GM18861 (cell line): ENCODE measurements at regions not wholly inside any gene's neighbourhood (a gene's known extent, or its start where the extent isn't known, plus 50 kb on each side); places are given as distances from the start of the nearest gene placed in this dataset.

Source experiments
- ATAC-seq: cut with Tn5 transposase; IDR thresholded peaks from one replicate; pipeline ENCODE4 v1.9.1; 2021; ENCODE audit not compliant: unreplicated experiment

DNA sequence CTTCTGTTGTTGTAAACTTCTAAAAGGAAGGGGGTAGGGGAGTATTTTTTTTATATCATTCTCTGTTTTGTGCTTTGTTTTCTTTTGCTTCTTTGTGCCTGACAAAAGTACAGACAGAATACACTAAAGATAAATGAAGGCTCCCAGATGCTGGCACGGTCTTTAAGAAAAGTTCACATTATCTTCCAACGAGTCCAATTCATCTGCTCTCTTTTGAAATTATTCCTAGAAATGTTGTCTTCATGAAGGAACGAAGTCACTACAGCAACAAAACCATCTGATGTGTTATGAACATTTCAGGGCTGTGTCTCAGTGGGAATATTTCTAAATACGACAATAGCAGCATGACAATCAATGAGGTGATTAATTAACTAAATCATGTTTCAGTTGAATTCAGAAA lies 813.8 kb upstream of the HTR2C start:
- no peak for ATAC-seq

DNA sequence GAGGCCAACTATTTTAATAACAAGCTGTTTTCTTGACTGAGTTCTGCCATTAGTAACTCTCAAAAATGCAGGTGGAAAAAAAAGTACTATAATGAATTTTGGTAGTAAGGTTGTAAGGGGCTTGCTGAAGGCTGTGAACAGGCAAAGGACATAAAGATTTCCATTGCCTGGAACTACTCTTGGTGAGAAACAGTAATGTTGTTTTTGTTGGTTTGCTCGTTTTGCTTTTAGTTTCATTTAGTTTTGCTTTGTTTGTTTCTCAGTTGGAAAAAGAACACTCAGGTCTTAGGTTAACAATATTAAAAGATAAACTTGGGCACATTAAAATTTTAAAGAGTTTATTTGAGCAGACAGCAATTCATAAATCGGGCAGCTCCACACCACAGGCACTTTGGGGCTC lies 824.5 kb upstream of the HTR2C start:
- ATAC-seq, result no peak

DNA sequence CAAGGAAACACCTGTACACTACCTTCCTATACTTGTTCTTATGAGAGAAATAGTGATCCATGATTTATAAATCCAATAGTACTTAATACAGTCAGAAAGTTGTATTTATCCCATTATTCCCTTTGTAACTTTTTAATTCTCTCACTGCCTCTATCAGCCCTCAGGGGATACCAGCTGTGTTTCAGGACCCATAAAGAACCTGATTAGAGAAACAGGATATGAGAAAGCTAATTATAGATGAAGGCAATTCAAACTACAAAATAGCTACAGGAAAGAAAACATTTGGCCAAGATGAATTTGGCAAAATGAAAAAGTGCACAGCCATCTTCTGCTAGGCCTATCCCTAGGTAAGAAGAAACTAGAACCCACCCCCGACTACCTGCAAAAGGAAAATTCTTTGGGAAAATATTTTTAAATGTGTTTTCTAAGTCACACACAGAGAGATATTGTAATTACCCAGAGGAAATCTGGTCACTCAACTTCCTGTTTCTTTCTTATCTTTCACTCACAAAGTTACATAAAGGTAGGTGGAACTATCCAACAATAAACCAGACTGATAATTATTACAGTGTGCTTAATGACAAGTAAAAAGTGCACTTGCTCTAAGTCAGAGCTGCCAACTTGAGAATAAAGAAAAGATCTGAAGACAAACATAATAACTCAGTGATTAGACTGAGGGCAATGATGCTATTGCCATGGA lies 836.5 kb upstream of the HTR2C start:
- ATAC-seq, result peak; percentile 53

DNA sequence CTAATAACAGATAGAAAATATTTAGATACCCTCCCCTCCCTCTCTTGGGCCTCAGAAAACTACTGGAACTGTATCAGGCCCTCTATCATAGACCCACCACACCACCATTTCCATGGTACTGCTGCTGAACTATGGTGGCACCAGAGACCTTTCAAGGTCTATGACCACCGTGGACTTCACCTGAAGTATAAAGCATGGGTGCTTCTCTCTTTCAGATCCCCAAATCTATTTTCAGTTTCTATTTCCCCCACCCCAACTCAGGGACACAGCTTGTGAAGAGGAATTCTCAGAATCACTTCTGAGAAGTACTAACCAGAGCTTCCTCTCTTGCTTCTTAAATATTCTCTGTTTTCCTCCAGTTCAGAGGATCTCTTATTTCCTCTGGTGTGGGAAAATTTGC lies 840.8 kb upstream of the HTR2C start:
- peak; percentile 36 for ATAC-seq

DNA sequence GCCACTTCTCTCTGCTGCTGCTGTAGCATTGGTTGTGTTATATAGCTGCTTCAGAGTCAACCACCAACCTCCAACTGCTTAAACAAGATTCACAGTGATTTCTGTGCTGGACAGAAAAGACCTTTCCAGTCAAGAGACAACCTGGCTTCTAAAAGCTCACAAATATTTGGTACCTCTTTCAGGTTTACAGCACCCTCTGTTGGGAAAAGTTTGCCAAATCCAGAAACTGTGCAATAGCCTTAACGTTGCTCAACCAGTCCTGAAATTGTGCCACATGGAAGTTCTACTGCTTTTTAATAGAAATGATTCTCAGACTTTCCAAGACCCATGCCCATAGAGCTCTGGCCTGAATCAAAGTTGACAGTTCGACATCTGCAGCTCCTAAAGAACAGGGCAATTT lies 842.1 kb upstream of the HTR2C start:
- ATAC-seq, result no peak

DNA sequence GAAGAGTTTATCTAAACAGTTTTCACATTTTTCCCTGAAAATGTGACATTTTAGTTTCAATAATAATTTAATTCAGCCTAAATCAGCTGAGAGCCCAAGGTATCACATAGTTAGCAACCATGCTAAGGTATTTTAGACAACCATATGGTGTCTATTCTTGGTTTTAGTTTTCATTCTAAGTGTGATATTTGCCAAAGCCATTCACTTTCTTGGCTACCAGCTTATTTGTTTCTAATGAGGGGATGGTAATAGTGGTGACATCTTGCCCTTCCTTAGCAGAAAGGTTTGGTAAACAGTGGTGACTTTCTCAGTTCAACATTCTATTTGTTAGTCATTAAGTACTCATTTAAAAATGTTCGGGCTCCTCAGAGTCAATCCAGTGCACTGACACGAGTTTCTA lies 854.9 kb upstream of the HTR2C start:
- ATAC-seq, result no peak

DNA sequence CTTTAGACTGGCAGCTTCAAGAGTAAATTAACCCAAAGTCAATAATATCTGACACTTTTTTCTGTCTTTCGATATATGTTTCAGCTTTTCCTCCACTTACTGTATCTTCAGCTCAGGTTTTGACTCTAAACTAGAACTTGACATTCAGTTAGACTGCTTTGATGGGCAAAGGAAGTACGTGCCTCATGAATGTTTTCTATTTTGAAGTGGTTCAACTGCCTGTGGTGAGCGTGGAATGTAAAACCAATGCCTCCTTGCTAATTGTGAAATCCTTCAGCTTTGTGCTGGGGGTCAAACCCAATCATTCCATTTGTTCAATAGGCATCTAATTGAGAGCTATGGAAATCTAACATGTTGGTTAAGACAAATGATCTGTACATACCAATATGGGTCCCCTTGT lies 857.0 kb upstream of the HTR2C start:
- peak; percentile 21 for ATAC-seq

DNA sequence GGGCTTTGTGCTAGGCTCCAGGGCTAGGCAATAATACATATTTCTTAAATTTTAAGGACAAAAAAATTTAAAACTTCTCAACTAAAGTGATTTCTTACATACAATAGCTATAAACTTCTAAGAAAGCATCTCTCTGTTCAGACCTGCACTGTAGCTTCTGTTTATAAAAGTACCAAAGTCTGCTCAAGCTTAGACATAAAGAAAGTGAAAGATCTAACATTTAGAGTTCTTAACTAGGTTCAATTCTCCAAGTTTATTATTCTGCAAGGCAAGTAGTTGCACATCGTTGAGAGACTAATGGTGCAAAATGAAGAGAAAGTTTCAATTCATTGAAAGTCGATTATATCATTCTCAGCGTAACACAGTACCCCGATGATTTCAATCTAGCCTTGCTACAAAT lies 857.4 kb upstream of the HTR2C start:
- peak; percentile 66 for ATAC-seq

DNA sequence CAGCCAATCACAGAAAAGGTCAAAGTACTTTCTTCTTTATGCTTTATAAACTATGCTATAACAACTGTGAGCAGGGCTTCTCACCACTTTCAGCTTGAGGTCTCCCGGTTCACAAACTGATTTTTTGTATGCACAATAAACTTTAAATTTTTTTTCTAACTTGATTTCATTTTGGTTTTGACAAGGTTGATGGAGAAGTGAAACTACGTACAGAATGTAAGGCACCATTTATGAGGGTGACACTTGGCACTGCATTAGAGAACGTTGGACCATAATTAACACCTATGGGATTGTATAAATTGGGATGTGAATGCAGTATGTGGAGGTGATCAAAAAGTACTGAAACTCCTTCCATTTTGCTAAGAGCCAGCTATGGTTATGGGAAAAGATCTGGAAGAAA lies 857.9 kb upstream of the HTR2C start:
- peak; percentile 43 for ATAC-seq

DNA sequence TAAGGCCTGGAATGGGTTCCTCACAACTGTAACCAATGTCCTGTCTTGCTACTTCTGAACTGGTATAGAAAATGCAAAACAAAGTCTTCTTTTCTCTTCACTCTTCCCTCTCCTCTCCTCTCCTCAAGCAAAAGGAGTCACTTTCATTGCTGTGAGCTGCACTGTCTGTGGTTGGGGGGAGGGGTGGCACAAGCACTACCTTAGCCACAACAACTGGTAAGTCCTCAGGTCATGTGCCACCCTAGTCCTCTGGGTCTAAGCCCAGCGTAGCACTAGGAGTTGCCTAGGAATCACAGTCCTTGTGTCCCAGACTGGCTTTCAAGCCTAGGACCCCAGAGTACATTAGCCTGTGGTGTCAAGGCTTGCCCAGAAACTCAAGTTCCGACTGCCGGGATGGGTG lies 859.3 kb upstream of the AMOT start:
- ATAC-seq, result no peak

DNA sequence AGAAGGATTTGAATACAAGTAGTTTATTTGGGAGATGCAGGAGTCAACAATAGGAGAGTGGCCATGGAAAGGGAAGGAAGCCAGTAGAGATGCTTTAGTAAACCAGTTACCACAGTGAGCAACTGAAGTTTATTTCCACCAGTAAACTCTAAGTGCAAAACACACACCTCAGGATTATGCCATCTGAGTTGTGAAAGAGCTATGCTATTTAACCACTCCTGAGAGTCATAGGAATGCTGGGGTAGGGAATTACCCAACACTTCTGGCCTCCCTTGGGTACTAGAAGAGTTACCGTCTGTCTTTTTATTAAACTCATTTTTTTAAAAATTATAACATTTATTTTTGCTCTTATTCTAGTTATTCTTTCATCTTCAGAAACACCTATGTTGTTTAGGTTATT lies 834.6 kb upstream of the AMOT start:
- no peak for ATAC-seq

DNA sequence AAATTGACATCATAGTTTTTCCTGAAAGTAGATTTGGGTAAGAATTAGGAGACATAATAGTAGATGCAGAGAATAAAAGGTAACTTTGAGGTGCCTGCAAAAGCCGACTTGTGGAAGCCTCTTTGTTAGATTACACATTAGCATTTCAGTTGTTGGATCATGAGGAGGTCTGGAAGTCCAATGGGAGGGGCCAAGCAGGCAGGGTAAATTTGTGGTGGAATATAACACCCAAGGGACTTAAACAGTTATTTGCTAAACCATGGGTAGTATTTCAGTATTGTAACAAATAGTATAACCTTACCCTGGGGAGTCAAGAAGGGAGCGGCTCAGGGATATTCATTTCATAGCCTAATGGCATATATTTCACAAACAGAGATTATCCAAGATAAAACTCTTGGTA lies 810.7 kb upstream of the AMOT start:
- no peak for ATAC-seq

DNA sequence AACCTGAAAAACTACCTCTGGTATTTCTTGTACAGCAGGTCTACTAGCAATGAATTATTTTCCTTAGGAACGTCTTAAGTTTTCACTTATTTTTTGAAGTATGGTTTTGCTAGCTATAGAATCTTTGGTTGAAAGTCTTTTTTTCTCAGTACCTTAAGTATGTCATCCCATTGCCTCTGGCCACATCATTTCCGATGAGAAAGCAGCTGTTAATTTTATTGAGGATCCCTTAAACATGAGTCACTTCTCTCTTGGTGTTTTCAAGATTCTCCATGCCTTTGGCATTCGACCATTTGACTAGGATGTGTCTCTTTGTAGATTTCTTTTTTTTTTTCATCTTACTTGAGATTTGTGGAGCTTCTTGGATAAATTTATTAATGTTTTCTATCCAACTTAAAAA lies 803.8 kb upstream of the AMOT start:
- no peak for ATAC-seq

DNA sequence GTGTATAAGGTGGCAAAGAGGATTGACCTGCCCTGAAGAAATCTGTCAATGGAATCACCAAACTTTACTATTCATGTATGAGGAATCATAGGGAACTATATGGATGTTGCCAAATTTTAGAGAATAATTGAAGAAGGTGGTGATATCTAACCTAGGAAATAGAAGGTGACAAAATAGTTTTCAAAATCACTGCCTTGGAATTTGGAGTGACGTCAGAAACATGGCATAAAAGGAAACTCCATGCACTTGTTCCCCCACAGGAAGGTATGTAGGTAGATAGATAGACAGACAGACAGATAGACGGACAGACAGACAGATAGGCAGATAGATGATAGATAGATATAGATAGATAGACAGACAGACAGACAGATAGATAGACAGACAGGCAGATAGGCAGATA lies 793.9 kb upstream of the AMOT start:
- ATAC-seq, result no peak

DNA sequence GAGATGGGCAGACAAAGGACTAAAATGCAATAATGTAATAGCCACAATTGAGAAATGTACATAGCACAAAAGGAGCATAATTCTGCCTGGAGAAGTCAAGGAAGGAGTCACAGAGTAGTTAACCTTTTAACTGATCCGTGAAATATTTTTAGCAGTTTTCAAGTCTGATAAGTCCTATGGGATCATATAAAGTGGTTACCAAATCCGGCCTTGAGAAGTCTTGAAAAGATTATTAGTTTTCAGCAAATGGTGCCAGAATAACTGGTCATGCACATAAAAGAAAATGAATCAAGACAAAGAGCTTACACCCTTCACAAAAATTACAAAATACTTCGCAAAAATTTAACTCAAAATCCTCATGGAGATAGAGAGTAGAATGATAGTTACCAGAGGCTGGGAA lies 788.7 kb upstream of the AMOT start:
- ATAC-seq, result no peak

DNA sequence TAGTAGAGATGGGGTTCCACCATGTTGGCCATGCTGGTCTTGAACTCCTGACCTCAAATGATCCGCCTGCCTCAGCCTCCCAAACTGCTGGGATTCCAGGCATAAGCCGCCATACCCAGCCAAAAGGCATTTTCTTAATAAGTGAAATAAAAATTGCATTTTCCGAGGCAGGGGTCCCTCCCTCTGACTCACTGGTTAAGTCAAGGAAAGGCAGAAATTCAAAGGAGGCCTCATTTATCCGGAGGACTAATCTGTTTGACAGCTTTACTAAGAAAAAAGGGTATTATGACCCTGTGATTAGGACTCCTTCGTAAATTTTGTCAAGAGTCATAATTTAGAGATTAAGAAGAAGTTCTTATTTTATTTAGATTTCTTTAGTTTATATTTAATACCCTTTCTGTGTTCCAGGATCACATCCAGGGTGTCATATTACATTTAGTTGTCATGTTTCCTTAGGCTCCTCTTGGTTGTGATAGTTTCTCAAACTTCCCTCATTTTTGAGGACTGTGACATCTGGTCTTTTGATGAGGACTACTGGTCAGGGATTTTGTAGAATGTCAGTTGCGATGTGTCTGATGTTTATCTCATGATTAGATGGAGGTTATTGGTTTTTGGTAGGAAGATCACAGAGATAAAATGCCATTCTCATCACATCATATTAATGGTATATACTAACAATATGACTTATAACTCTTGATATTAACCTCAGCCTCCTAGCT lies 753.7 kb upstream of the AMOT start:
- ATAC-seq, result no peak

DNA sequence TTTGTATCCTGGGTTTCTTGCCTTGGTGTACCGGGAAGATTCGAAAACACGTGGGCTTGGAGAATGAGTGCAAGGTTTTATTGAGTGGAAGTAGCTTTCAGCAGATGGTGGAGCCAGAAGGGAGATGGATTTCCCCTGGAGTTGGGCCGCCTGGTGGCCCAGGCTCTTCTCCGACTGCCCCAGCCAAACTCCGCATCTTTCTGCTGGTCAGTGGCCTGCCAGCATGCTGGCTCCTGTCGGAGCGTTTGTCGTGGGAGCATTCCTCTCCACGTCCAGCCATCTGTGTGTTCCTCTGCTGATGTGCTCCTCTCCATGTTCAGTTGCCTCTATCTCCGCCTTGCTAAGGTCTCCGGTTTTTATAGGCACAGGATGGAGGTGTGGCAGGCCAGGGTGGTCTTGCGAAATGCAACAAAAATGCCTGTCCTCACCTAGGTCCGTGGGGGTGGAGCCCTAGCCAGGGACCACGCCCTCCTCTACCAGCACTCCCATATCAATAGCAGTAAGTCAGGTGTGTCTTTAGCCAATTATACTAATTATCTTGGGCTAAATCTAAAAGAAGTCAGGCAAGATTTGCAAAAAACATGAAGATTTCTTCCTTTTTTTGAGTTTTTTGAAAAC lies 745.8 kb upstream of the AMOT start:
- ATAC-seq, result no peak

DNA sequence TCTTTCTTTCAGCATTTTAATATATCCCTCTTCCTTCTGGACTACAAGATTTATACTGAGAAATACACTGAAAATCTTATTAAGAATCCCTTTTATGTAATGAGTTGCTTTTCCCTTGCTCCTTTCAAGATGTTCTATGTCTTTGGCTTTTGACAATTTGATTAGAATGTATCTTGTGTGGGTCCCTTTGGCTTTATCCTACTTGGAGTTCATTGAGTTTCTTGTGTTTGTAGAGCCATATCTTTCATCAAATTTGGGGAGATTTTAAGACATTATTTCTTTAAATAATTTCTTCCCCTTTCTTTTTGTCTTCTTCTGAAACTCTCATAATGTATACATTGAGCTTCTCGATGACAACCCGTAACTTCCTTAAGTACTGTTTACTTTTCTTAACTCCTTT lies 739.9 kb upstream of the AMOT start:
- ATAC-seq, result no peak

DNA sequence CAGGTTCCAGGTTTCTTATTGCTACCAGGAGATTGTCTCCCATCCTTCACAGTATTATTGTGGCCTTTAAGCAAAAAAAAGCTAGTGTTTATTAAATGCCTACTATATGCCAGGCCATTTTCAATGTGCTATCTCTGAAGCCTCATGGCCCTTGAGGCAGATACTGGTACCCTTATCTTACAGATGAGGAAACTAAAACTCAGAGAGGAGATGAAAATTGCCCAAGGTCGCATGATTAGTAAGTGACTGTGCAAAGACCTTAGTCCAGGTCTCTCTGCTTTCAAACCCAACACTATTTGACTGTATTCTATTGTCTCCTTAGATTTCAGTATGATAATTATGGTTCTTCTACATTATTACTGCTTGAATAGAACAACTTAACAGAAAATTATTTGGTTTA lies 717.9 kb upstream of the AMOT start:
- no peak for ATAC-seq

DNA sequence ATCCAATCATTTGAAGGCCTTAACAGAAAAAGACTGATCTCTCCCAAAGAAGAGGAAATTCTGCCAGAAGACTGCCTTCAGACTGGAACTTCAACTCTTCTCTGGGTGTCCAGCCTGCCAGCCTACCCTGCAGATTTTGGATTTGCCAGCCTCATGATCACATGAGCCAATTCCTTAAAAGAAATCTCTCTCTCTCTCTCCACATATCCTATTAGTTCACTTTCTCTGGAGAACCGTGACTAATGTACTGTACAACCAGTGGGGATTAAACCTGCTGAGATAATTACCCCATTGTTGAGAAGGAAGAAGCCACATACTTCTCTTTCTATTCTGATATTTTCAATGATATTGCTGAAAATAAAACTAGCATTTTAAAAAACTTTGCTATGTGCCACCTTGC lies 711.3 kb upstream of the AMOT start:
- no peak for ATAC-seq

DNA sequence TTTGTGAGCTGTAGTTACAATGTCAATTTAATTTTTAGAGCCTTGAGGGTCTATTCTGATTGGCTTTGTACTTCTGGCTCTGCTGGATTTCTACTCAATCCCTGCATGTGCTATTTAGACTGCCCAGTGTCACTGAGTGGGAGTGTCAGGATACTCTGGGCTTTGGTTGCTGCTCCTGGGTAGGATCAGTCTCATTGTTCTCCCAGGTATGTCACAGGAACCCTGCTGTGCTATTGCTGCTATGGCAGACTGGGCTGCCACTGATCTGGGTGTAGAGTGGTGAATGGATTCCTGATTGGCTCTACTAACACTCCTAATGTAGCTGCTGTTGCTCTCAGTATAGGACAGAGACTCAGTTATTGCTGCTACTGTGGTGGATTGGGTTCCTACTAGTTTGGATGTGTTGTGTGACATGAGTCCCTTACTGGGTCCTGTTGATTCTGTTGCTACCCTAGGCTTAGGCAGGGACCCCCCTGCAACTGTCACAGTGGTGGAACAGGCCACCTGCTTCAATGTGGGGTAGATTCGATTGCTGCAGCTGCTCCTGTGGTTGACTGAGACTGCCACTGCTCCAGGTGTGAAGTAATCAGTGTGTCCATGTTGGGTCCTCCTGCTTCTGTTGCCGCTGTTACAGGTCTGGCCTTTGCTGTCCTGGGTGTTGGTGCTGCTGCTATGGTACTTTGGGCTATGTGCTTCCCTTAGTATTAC lies 707.8 kb upstream of the AMOT start:
- ATAC-seq, result no peak

DNA sequence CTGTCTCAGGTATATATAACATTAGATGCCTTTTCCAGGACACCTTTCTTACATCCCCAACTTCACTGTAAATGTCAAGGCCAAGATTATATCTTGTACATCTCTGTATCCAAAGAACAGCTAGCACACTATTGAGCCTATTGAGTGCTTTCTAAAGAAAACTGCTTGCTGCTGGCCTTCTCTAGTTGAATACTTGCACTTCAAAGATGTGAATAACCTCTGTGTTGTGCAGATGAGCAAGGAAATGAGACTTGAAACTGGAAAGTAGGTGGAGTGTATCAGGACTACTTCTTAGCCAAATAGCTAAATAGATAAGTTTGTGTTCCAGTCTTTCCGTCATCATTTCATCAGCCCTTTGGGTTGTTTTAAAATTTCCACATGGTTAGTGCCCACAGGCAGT lies 704.4 kb upstream of the AMOT start:
- ATAC-seq, result no peak
